ENCODE measurements at regions not wholly inside any gene's neighbourhood (a gene's known extent, or its start where the extent isn't known, plus 50 kb on each side); places are given as distances from the start of the nearest gene placed in this dataset.

GRCh38 chr6:139657119-139657518 is 282.7 kb upstream of the CITED2 start:
- DNase-seq (ENCODE audit: low spot score), result no peak

GRCh38 chr6:139655783-139656705 is 281.6 kb upstream of the CITED2 start:
- no peak for DNase-seq (ENCODE audit: low spot score)

- DNase-seq (ENCODE audit: low spot score), result no peak
Measured at GRCh38 chr6:139654888-139655782, 280.7 kb upstream of the CITED2 start.

DNA sequence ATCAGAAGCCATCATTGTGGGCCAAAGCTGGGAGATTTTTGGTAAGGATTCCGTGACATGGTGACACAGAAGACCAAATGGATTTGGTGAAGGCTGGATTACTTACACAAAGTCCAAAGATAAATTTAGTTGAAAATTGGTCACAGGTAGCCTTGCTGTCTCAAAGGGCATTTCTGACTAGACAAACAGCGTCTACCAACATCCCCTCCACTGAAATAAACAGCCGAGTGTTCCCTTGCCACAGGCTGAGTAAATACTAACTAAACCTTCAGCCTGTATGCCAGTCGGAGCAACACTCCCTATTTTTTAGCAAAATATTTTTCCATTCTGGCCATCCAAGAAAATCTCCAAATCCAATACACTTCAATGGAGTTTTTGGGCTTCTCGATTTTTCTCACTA is 279.9 kb upstream of the CITED2 start:
- DNase-seq (ENCODE audit: low spot score), result no peak

- DNase-seq (ENCODE audit: low spot score), result no peak
Measured at GRCh38 chr6:139653111-139653510, 278.7 kb upstream of the CITED2 start.

GRCh38 chr6:139650941-139651340 is 276.5 kb upstream of the CITED2 start:
- no peak for DNase-seq (ENCODE audit: low spot score)

DNA sequence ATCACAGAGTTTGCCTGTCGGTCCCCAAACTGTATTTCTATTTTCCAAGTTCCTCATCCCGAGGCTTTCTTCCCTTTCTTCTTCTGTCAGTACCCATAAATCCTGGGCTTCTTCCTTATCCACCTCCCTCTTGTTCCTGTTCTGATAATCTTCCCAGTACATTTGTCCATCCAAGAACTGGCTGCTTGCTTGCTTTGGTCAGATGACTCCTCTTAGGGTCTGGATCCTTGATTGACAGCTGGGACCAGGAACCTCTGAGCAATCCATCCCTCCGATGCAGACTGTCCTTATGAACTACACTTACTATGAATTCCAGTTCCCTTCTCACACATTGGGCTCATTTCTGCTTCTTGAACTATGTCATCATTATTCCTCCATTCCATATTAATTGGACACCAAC is 275.3 kb upstream of the CITED2 start:
- no peak for DNase-seq (ENCODE audit: low spot score)

GRCh38 chr6:139649128-139649527 is 274.7 kb upstream of the CITED2 start:
- DNase-seq (ENCODE audit: low spot score), result no peak

DNA sequence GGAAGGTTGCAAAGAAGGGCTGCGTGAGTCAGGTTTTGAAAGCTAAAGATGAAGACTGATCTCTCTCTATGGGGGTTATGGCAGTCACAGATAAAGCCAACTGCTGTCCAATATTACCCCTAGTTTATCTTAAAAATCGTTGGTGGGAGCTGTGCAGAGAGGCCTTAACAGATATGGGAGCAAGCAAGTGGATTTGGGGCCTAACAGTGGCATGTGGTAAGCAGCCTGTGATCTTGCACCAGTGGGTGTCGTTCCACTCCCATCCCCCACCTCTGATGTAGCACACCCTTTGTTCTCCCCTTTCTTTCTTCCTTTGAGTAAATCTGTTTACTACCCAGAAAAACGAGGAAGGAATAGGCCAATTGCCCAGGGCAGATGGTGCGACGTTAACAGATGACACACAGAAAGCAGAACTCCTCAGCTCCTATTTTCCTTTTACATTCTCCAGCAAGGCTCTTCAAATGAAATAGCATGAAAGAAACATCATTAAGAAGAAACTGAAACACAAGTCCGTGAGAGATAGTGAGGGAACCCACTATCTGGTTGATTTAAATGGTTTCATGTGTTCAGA is 274.1 kb upstream of the CITED2 start:
- DNase-seq (ENCODE audit: low spot score), result no peak

GRCh38 chr6:139647841-139648240 is 273.4 kb upstream of the CITED2 start:
- DNase-seq (ENCODE audit: low spot score), result no peak

GRCh38 chr6:139647016-139647415 is 272.6 kb upstream of the CITED2 start:
- DNase-seq (ENCODE audit: low spot score), result no peak

DNA sequence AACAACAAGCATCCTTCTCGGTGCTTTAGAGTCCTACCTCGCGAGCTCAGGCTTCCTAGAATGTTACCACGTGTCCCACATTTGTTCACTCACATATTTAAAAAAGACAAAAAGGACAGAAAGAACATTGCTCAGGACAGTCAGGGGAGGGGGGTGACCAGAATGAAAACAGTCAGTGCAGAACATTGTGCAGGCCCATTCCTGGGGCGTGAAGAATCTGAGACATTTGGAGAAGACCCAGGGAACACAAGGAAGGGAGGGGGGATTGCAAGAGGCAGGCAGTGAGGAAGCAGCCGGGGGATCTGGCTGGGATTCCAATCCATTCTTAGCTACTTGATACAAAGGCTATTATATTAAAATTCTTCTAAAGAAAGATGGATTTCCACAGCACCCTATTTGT is 270.4 kb upstream of the CITED2 start:
- DNase-seq (ENCODE audit: low spot score), result no peak

- no peak for DNase-seq (ENCODE audit: low spot score)
Measured at GRCh38 chr6:139643986-139644385, 269.5 kb upstream of the CITED2 start.

DNA sequence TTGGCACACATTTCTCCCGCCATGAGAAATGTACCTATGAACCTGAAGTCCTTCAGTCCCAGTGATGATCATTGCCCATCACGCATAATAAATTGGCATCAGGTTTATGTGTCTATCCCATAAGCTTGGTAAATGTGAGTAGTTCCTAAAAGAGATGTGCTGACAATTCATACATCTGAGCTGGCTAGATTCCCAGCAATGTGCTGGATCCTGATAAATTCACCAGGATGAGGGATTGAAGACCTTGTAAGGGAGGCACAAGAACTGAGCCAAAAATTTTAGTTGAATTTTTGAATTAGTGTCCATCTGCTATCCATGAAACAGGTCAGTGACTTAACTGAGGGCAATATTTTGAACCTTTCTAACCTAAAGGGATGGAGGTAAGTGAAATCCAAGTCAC is 267.9 kb upstream of the CITED2 start:
- no peak for DNase-seq (ENCODE audit: low spot score)

GRCh38 chr6:139641376-139641775 is 266.9 kb upstream of the CITED2 start:
- no peak for DNase-seq (ENCODE audit: low spot score)

DNA sequence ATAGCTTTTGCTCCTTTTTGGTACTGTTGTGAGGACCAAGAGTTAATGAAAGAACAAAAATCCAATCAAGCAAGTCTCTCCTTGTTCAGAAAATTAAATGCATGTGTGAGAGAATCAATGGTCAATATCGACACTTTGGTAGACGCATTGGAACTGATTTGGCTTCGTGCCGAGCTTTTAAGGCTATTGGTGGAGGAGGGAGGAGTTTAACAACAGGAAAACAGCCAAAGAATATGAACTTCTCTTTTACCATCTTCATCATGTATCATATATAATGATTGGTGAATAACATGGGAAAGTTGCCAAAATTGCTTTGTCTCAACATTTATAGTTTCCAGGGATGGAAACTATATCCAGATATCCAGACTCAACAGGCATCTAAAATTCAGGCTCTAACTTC is 266.5 kb upstream of the CITED2 start:
- DNase-seq (ENCODE audit: low spot score), result no peak

GRCh38 chr6:139640448-139640847 is 266.0 kb upstream of the CITED2 start:
- no peak for DNase-seq (ENCODE audit: low spot score)

GRCh38 chr6:139639507-139639906 is 265.1 kb upstream of the CITED2 start:
- DNase-seq (ENCODE audit: low spot score), result no peak

DNA sequence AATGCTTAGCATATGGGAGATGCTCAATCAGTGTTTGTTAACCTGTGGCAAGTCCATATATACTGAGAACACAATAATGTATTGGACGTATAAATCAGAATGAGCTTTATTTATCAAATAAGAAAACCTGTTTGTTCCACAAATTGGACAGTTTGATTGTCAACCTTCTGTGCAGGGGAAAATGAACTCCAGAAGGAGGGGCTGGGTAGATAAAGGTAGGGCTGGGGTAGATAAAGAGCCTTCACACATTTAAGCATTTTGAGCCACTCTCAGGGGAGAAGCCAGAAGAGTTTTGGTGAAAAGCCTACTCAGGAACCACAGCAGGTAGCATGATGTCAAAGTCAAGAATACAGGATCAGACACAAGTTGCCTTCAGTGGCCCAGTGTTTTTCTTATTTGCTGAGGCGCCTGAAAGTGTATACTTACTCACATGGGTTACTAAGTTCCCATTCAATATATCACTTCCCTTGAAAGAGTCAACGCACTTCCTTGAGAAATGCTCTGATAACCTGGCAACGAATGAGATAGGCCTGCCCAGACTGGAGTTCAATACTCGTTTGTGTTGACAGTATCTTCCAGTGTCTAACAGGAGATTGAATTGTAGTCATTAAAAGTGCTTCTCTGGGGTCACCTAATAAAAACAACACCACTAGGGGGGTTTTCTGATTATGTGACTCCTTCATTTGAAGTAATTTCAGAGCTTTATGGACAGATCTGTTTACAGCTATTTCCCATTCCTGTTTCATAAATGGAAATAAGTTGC is 263.9 kb upstream of the CITED2 start:
- DNase-seq (ENCODE audit: low spot score), result no peak

DNA sequence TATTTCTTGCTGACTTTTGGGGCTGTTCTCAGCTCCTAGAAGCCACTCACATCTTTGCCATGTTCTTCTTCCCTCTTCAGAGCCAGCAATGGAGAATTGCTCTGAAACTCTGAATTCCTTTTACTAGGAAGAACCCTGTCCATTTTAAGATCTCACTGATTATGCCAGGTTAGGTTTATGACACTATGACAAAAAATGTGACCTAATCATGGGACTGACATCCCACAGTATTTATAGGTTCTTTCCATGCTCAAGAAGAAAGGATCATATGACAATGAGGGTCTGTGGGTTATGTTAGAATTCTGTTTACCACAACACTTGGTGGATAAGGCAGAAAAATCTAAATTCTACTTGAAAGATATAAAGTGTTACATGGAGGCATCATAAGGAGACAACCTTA is 263.3 kb upstream of the CITED2 start:
- no peak for DNase-seq (ENCODE audit: low spot score)

DNA sequence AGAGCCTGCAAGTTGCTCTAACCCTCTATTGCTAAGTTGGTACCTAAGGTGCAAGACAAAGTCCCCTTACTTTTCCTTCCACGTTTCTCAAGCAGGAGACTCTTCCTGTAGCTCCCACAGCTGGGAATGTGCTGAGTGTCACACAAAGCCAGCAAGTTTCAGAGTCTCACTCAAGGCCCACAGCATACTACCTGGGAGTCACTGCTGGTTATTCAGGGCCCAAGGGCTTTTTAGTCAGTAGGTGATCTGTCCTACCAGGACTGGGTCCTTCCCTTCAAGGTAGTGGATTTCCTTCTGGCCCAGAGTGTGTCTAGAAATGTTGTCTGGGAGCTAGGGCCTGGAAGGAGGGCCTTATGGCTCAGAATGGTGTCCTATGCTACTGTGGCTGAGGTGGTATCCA is 261.9 kb upstream of the CITED2 start:
- DNase-seq (ENCODE audit: low spot score), result no peak
